ENCODE measurements at regions not wholly inside any gene's neighbourhood (a gene's known extent, or its start where the extent isn't known, plus 50 kb on each side); places are given as distances from the start of the nearest gene placed in this dataset.

- DNase-seq: peak; percentile 84
These were observed 243.1 kb upstream of the FOXN3 start for GRCh38 chr14:89660166-89660565.

DNA sequence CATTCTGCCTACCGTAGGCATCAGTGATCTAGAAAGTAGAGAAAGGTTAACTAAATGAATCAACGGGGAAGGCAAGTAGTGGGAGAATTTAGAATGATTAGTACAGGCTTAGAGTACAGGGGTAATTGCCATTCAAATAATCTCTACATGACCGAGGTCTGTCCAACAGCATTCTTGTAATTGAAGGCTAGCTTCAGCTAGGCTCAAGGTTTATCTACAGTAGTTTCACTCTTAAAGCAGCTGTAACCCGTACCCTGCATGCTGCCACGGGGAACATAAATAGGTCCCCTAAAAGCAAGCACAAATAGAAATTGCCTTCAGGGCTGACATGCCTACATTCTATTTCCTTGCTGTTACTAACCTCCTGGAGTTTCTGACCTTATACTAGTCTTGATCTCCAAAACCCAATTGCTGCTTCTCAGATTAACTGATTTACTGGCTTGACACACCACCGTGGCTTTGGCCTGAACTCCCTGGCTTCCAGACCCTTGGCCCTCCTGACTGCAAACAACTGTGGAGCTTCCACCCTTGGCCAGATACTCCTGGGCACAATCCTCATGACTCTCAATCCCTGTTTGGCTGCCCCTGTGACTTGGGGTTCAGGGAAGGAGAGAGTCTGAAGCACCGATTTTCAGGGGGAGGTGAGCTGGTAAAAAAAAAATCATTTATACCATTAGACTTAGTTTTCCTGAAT is 242.1 kb upstream of the FOXN3 start:
- DNase-seq: peak; percentile 32

- DNase-seq: no peak
These were observed 240.0 kb upstream of the FOXN3 start for GRCh38 chr14:89657014-89657413.

- DNase-seq: no peak
These were observed 238.0 kb upstream of the FOXN3 start for GRCh38 chr14:89654998-89655397.

DNA sequence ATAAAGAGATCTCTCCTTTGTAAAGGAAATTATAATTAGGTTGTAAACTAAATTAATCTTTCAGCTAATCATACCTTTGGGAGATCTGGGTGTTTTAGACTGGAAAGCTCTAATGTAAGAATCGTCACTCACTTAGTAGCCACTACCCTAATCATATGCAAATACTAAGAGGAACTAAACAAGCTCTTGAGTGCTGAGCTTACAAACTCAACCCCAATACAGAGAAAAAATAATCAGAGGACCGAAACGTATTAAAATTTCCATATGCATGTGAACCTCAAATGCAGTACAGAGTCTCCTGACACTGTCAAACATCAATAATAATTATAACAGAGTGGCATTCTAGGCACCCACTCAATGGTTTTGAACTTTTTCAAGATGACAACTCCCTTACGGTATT is 235.3 kb upstream of the FOXN3 start:
- no peak for DNase-seq

- DNase-seq: no peak
These were observed 234.8 kb upstream of the FOXN3 start for GRCh38 chr14:89651805-89652204.

DNA sequence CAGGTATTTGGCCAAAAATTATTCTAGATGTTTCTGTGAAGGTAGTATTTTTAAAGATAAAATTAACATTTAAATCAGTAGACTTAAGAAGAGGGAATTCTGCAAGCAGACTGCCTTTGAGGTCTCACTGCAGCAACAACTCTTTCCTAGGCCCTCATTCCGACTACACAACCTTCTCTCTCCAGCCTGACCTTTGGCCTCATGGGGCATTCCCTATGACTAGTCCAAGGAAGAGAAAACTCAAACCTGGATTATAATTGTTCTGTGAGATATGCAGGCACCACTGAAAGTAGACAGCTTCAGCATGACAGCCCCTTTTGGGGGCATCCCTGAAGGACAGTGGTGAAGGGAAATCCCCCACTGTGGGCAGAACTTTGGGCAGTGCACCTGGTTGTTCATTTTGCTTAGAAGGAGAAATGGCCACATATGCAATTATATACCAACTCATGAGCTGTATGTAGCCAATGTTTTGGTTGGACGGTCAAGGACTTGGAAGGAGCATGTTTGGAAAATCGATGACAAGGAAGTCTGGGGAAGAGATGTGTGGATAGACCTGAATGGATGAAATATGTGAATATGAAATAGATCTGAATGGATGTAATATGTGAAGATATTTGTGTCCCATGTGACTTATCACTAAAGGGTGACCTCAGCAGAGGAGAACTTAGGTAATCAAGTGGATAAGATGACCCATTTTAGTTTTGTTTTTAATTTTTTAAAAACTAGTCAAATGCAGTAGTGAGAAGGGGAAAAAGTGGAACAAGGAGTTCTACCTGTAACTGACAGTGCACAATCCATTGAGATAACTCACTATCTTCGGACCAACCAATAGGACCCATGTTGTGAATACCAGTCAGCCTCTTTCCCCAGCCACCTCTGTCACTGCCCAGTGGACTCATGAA is 233.3 kb upstream of the FOXN3 start:
- no peak for DNase-seq

GRCh38 chr14:89649451-89650075 is 232.5 kb upstream of the FOXN3 start:
- no peak for DNase-seq

DNA sequence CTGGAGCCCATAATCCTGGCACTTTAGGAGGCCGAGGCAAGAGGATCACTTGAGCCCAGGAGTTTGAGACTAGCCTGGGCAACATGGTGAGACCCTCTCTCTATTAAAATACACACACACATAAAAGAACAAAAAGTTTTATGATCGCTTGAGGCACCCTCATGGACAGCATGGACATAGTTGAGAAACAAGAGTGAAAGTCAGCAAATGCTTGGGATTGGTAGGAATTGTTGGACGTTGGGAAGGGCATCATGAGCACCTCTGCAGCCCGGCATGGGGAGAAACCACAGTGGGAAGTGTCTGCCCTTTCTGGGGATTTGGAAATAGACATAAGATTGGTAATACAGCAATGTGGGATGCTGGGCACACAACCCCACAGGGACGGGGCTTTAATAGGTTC is 231.9 kb upstream of the FOXN3 start:
- DNase-seq: no peak

GRCh38 chr14:89648510-89648909 is 231.5 kb upstream of the FOXN3 start:
- DNase-seq: no peak

- DNase-seq: no peak
These were observed 229.9 kb upstream of the FOXN3 start for GRCh38 chr14:89646971-89647370.

DNA sequence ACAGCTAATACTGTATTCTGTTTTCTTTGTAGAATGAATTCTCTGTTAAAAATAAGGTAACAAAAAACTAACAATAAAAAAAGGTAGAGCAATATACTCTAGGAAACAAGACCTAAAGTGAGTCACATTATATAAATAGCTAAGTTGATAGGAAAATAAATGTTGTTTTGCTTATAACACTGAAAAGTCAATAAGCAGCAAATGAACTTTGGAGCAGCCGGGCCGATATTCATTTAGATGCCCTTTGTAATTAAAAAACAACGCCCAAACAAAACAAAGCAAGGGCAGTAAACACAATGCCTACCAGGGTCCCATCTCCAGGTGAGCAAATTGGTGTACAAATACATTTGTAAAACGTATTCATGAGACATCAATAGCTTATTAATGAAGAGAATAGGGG is 227.6 kb upstream of the FOXN3 start:
- no peak for DNase-seq

GRCh38 chr14:89641495-89642175 is 224.6 kb upstream of the FOXN3 start:
- DNase-seq: no peak

DNA sequence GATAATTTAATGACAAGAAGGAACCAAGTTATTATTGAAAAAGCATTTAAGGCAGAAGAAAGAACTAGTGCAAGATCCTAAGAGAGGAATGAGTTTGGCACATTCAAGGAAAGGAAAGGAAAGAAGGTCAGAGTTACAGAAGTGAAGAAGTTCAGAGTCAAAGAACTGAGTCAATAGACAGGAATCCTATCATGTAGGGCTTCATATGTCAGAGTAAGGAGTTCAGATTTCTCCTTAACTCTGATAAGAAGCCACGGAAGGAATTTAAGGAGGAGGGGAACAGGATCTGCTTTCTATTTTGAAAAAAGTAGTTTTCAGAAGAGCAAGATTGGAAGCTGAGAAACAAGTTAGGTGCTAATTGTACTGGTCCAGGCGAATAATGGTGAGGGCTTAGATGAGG is 223.1 kb upstream of the FOXN3 start:
- no peak for DNase-seq

DNA sequence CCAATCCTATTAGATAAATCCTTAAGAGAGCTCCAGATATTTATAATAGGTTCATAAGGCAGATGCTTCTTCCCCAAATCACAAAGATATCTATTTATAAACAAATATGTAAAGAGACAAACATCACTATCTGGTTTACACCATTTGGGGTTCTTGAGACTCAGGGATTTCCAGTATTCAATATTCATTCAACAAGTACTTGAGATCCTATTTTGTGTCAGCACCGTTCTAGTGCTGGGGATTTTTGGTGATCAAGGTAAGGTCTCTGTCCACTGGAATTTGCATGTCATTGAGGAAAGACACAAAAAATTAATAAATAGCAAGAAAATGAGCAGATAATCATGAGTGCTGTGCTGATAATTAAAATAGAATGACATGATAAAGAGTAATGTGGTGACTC is 222.7 kb upstream of the FOXN3 start:
- no peak for DNase-seq

- DNase-seq: no peak
These were observed 221.9 kb upstream of the FOXN3 start for GRCh38 chr14:89638891-89639290.

DNA sequence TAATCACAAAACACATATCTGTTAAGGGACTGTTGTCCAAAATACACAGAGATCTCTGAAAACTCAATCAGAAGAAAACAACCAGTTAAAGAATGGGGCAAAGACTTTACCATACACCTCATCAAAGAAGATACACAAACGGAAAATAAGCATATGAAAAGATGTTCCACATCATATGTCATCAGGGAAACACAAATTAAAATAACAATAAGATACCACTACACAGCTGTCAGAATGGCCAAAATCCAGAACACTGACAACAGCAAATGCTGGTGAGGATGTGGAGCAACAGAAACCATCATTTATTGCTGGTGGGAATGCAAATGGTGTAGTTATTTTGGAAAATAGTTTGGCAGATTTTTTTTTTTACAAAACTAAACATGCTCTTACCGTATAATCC is 220.5 kb upstream of the FOXN3 start:
- DNase-seq: no peak

- DNase-seq: no peak
These were observed 218.6 kb upstream of the FOXN3 start for GRCh38 chr14:89635615-89636014.

GRCh38 chr14:89634037-89634436 is 217.0 kb upstream of the FOXN3 start:
- no peak for DNase-seq

GRCh38 chr14:89630101-89630829 is 213.2 kb upstream of the FOXN3 start:
- no peak for DNase-seq

DNA sequence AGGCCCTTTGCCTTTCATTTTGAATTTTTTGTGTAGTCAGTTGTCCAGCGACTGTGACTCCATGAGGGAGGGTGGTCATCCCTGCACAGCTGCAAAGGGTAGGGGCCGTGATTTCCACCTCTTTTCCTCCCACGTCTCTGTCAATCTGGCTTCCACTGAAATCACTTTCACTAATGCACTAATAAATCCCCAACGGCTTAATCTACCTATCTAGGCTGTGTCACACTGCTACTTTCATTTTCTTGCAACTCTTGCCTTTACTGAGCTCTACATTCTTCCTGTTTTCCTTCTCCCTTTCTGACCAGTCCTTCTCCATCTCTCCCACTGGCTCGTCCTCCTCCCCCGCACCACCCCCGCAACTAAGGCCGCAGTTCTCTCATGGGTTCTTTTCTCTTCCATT is 212.3 kb upstream of the FOXN3 start:
- no peak for DNase-seq

- no peak for DNase-seq
These were observed 211.5 kb upstream of the FOXN3 start for GRCh38 chr14:89628521-89628920.

All from tongue (tissue), 1 donor.